ENCODE measurements at regions not wholly inside any gene's neighbourhood (a gene's known extent, or its start where the extent isn't known, plus 50 kb on each side); places are given as distances from the start of the nearest gene placed in this dataset.

GRCh38 chr7:116417593-116418345, 81.8 kb upstream of the CAV2 start:
- no peak for DNase-seq (ENCODE audit: low read depth, low spot score)

GRCh38 chr7:116418524-116418923, 81.0 kb upstream of the CAV2 start:
- no peak for DNase-seq (ENCODE audit: low read depth, low spot score)

GRCh38 chr7:116420003-116420402, 79.5 kb upstream of the CAV2 start:
- DNase-seq (ENCODE audit: low read depth, low spot score), result no peak

- no peak for DNase-seq (ENCODE audit: low read depth, low spot score)
These were observed 78.2 kb upstream of the CAV2 start for GRCh38 chr7:116421298-116421697.

- no peak for DNase-seq (ENCODE audit: low read depth, low spot score)
These were observed 76.9 kb upstream of the CAV2 start for GRCh38 chr7:116422683-116423082.

- no peak for DNase-seq (ENCODE audit: low read depth, low spot score)
These were observed 76.0 kb upstream of the CAV2 start for GRCh38 chr7:116423499-116423898.

- no peak for DNase-seq (ENCODE audit: low read depth, low spot score)
These were observed 73.8 kb upstream of the CAV2 start for GRCh38 chr7:116425647-116426209.

GRCh38 chr7:116426428-116427156, 72.9 kb upstream of the CAV2 start:
- DNase-seq (ENCODE audit: low read depth, low spot score), result no peak

GRCh38 chr7:116429986-116430619, 69.4 kb upstream of the CAV2 start:
- DNase-seq (ENCODE audit: low read depth, low spot score), result no peak

- DNase-seq (ENCODE audit: low read depth, low spot score), result no peak
These were observed 67.6 kb upstream of the CAV2 start for GRCh38 chr7:116431787-116432526.

GRCh38 chr7:116432527-116432916, 67.0 kb upstream of the CAV2 start:
- DNase-seq (ENCODE audit: low read depth, low spot score), result no peak

GRCh38 chr7:116433246-116433645, 66.3 kb upstream of the CAV2 start:
- DNase-seq (ENCODE audit: low read depth, low spot score), result no peak

- DNase-seq (ENCODE audit: low read depth, low spot score), result no peak
These were observed 64.7 kb upstream of the CAV2 start for GRCh38 chr7:116434820-116435341.

GRCh38 chr7:116436305-116436826, 63.2 kb upstream of the CAV2 start:
- DNase-seq (ENCODE audit: low read depth, low spot score), result no peak

- DNase-seq (ENCODE audit: low read depth, low spot score), result no peak
These were observed 61.3 kb upstream of the CAV2 start for GRCh38 chr7:116438267-116438666.

- no peak for DNase-seq (ENCODE audit: low read depth, low spot score)
These were observed 60.5 kb upstream of the CAV2 start for GRCh38 chr7:116439005-116439404.

GRCh38 chr7:116439841-116440549, 59.5 kb upstream of the CAV2 start:
- no peak for DNase-seq (ENCODE audit: low read depth, low spot score)

GRCh38 chr7:116441534-116441933, 58.0 kb upstream of the CAV2 start:
- DNase-seq (ENCODE audit: low read depth, low spot score), result no peak

GRCh38 chr7:116443101-116443523, 56.4 kb upstream of the CAV2 start:
- DNase-seq (ENCODE audit: low read depth, low spot score), result no peak

GRCh38 chr7:116443646-116444045, 55.9 kb upstream of the CAV2 start:
- no peak for DNase-seq (ENCODE audit: low read depth, low spot score)

Data from smooth muscle cell of the brain vasculature (primary cell).